ENCODE measurements at regions not wholly inside any gene's neighbourhood (a gene's known extent, or its start where the extent isn't known, plus 50 kb on each side); places are given as distances from the start of the nearest gene placed in this dataset.
A peak's percentile ranks its signal among the peaks of the same experiment; 100 is the strongest.
"Not testable (repeated sequence)": the region's sequence is repeated elsewhere in the genome, so short reads cannot be mapped to it uniquely, and the experiment has no call there.

DNA sequence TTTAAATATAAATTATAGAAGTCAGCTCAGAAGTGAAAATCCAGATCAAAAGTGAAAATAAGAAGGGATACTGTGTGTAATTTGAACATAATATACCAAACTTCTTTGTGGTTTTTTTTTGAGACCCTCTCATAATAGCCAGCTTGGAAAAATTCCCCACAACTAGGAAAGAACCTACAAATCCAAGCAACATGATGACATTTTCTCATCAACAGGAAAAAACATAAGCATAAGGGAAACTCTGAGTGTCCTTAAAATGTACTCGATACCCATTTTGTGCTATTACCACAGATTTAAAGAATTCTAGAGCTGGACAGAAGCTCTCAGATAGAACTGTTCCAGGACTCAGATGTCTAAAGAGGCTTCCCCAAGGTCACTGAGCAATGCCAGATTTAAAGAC is 214.8 kb upstream of the KLF14 start:
- Histone ChIP-seq H3K4me3 (no peak overlapping the region), H3K36me3 (no peaks in the 10 kb centered on the region), H3K27me3 (no peaks in the 10 kb centered on the region), H3K4me1 (no peaks in the 10 kb centered on the region), H3K9me3 (replicated peaks) (no peaks in the 10 kb centered on the region), H3K27ac (no peak overlapping the region)
- DNase-seq = no peak

DNA sequence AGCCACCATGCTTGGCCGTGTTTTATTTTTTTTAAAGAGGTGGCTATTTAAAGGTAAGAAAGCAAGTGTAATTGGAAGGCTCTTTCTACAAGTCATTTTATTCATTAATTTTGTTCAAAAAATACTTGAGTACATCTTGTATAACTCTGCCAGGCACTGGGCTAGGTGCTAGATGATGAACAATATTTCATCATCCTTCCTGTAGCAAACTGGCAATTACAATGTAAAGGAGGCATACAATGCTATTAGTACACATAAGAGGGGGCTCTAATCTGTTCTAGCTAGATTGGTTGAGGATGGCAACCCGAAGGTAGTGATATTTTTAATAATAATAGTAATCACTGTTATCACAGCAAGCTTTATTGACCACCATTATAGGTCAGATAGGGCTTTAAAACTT is 215.5 kb upstream of the KLF14 start:
- DNase-seq = no peak

DNA sequence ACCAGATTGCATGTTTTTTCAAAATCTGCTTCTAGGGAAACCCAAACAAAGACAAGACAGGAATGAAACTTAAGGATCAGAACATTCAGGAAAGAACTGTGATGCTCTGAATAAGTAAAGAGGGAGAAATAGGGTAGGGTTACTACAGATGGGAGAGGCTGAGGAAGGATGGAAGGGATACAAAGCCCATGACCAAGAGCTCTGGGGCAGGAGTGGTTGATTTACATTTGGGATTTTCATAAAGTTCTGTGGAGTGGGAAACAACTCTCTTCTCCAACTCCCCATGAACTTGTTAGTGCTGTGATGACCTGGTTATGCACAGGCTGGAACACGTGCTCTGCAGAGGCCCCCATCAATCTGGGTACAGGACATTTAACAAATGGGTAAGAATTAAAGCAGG is 216.0 kb upstream of the KLF14 start:
- no peaks in the 10 kb centered on the region for H3K36me3 ChIP-seq
- no peaks in the 10 kb centered on the region for H3K27me3 ChIP-seq
- H3K9me3 ChIP-seq (replicated peaks) = no peaks in the 10 kb centered on the region
- DNase-seq = no peak
- H3K27ac ChIP-seq = no peak overlapping the region
- H3K4me3 ChIP-seq = no peak overlapping the region
- no peaks in the 10 kb centered on the region for H3K4me1 ChIP-seq

More for the DNA sequence above, 215.5 kb upstream of the KLF14 start:
- Histone ChIP-seq H3K9me3 (replicated peaks) (no peaks in the 10 kb centered on the region), H3K4me3 (no peak overlapping the region), H3K4me1 (no peaks in the 10 kb centered on the region), H3K27me3 (no peaks in the 10 kb centered on the region), H3K27ac (no peak overlapping the region), H3K36me3 (no peaks in the 10 kb centered on the region)

DNA sequence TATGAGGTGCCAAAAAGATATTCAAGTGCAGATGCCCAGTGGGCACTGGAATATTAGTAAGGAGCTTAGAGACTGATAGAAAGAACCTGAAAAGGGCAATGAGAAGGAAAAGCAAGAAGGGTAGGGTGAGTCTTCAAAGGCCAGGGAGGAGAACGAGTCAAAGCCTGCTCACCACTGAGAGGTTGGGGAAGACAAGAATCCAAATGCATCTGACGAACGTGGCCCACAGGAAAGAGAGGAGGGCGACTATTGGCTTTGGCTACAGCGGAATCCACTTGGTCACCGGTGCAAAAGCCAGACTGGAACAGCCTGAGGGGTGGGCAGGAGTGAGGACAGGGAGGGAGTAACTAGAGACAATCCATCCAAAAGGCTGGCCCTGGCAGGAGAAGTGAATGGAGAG is 216.7 kb upstream of the KLF14 start:
- Histone ChIP-seq H3K4me3 (no peak overlapping the region), H3K36me3 (no peaks in the 10 kb centered on the region), H3K4me1 (no peaks in the 10 kb centered on the region), H3K27ac (no peak overlapping the region), H3K9me3 (replicated peaks) (no peaks in the 10 kb centered on the region), H3K27me3 (no peaks in the 10 kb centered on the region)
- DNase-seq = no peak

DNA sequence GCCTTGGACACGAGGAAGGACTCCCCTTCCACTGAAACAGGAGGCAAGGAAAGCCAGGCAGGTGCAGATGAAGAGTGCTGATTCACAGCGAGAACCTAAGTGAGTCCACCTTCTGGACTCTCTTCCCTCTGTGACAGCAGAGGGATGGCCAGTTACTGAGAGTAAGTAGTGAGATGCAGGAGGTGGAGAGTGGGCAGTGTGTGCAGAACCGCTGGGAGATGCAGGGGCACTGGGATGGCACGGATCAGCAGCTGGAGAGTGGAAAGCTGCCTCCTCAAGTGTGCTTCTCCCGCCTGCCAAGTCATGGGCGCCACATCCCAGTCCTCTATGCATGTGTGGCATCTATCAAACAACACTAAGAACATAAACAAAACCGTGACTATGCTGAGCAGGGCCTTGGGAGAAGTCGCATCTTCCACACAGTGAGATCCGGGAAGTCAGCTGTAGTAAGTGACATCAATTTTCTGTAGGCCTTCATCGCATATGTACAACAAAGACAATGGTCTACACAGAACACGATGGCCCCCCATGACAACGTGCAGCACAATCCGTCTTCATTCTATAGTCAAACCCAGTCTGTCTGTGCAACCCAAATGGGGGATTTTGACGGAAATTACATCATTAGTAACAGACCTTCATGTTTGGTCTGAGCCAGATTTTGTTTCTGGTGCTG is 217.4 kb upstream of the KLF14 start:
- H3K4me1 ChIP-seq = no peaks in the 10 kb centered on the region
- no peak for DNase-seq
- H3K27ac ChIP-seq = no peak overlapping the region
- H3K4me3 ChIP-seq = no peak overlapping the region
- H3K36me3 ChIP-seq = no peaks in the 10 kb centered on the region
- no peaks in the 10 kb centered on the region for H3K27me3 ChIP-seq
- H3K9me3 ChIP-seq (replicated peaks) = no peaks in the 10 kb centered on the region

DNA sequence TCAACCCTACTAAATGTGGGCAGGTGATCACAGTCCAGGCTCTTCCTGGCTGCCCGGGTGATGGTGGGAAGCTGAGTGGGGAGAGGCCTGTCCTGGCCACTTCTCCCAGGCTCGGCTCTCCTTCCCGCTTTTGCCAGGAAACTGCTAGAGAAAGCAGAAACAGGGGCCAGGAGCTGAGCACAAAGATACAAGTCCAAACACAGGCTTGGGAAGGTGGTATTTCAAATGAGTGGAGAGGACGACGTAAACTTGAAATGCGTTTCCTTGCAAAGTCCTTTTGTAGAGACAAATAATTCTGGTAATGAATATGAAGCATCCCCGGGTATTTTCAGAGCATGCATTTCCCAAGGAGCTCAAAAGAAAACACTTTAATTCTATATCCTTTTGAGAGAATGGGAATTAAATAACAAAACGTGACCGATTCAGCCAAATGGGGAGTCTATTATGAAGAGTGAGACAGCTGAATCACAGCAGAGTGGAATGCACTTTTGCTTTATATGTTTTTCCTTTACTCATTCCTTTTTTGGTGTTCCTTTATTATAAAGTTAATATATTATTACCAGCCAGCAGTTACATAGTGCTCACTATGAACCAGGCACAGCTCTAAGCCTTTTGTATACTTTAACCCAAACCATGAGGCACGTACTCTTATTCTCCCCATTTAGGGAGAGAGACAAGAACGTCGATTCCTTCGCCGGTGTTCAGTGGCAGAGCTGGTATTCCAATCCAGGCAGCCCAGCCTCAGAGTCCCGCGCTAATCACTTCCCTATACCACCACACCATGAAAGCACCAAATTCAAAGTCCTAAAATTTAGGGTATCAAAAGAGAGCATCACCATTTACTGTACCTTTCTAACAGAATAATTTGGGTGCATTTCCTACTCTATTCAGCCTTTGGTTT is 218.2 kb upstream of the KLF14 start:
- Histone ChIP-seq H3K9me3 (replicated peaks) (no peaks in the 10 kb centered on the region), H3K4me3 (no peak overlapping the region), H3K4me1 (no peaks in the 10 kb centered on the region), H3K27ac (no peak overlapping the region), H3K36me3 (no peaks in the 10 kb centered on the region), H3K27me3 (no peaks in the 10 kb centered on the region)
- no peak for DNase-seq

DNA sequence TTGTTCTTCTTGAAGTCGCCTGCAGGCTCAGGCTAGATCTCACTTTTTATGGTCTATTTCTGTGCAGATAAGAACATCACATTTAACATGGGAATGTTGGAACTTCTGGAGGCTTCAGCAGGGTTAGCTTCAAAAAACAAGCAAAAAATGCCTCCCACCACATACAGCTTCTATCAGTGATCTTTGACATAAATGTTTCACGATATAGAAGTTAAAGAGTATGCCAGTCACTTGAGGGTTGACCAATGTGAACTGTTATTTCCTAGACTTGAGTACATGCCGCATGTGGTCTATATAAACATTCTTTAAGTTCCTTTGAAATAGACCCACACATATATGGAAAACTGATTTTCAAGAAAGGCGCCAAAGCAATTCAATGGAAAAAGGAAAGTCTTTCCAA is 219.2 kb upstream of the KLF14 start:
- Histone ChIP-seq H3K27ac (no peak overlapping the region), H3K4me3 (no peak overlapping the region), H3K9me3 (replicated peaks) (no peaks in the 10 kb centered on the region), H3K27me3 (no peaks in the 10 kb centered on the region), H3K4me1 (no peaks in the 10 kb centered on the region), H3K36me3 (no peaks in the 10 kb centered on the region)
- DNase-seq = no peak

DNA sequence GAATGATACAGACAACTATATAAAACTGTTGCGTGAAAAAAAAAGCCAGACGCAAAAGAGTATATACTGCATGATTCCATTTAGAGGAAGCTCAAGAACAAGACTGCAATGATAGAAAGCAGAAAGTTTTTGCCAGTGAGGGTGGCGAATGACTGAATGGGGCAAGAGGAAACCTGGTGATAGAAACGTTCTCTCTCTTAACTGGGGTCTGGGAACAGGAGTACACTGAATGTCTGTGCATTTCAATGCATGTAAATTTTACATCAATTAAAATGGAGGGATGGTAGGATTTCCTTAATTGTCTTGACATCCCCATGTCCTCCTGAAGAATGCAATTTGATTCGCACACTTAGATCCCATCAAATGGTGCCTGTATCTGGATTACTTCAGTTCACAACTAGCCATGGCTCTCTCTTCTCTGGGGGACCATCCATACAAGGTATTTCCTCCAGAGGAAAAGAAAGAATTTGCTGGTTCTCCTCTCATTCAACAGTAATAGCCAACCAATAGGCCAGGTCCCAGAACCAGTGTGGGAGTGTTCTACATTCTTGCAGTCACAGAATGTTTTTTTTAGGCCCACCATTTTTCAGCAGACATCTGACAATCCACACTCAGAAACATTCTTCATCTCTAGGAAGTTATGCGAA is 221.0 kb upstream of the KLF14 start:
- Histone ChIP-seq H3K27me3 (no peaks in the 10 kb centered on the region), H3K27ac (no peak overlapping the region), H3K4me3 (no peak overlapping the region), H3K9me3 (replicated peaks) (no peaks in the 10 kb centered on the region), H3K4me1 (no peaks in the 10 kb centered on the region), H3K36me3 (no peaks in the 10 kb centered on the region)
- DNase-seq = no peak

DNA sequence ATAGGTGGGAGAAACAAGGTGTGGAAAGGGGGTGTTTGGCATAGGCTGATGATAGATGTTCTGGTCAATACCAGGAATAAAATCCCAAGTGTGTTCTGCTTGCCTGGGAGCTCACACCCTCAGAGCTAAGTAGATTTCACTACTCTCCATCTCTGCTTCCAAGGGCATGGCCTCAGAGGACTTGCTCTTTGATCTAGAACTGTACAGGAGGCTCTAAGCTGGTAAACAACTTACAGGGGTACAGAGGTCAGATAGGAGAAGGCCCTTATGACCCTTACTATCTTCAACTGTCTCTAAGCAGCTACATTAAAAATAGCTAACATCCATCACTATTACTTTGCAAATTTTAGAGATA is 221.5 kb upstream of the KLF14 start:
- DNase-seq = no peak
- Histone ChIP-seq H3K9me3 (replicated peaks) (no peaks in the 10 kb centered on the region), H3K4me1 (no peaks in the 10 kb centered on the region), H3K4me3 (no peak overlapping the region), H3K27ac (no peak overlapping the region), H3K36me3 (no peaks in the 10 kb centered on the region), H3K27me3 (no peaks in the 10 kb centered on the region)

DNA sequence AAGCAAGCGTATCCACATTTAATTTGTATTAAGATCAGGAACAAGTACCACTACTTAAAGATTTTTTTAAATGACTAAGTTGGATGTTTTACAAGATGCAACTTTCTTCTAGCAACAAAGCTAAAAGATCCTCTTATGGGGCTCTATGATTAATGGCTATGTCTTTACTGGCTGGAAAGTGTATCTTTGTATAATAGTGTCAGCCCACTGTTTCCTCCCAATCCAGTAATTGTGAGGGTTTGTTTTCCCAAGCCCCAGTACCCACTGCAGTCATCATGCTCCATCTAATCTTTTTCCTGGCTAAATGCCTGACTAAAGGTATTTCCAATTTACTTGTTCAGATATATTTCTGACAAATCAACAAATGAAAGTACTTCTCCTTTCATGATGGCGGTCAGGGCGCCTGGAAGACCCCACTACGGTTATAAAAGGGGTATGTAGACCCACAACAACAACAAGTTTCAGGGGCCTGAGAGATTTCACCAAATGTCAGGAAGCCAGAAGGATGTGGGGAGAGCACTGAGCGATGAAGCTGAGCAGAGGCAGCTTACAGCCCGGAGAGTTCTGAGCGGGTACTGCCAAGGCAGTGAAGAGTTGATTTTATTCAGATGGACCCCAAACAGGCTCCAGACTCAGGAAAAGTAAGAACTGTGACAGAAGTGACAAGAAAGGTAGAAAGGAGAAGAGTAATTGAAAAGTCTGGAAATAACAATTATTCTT is 222.6 kb upstream of the KLF14 start:
- Histone ChIP-seq H3K4me1 (no peaks in the 10 kb centered on the region), H3K36me3 (no peaks in the 10 kb centered on the region), H3K27ac (no peak overlapping the region), H3K9me3 (replicated peaks) (no peaks in the 10 kb centered on the region), H3K4me3 (no peak overlapping the region), H3K27me3 (no peaks in the 10 kb centered on the region)
- no peak for DNase-seq

DNA sequence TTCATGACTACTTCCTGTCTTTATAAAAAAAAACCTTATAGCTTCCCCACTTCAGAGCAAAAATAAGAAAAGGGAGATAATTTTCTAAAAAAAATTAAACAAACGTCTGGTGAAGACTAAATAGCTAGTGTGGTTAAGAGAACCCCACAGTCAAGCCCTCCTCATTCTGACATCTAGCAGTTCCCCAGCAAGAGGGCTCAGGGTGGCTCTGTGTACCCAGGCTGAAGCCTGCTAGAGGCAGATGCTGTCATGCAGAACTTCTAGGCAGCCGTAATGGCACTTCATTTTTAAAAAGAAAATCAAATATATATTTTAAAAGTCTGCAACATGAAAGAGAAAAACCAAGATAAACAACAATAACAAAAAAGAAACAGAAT is 223.1 kb upstream of the KLF14 start:
- Histone ChIP-seq H3K36me3 (no peaks in the 10 kb centered on the region), H3K27ac (no peak overlapping the region)

DNA sequence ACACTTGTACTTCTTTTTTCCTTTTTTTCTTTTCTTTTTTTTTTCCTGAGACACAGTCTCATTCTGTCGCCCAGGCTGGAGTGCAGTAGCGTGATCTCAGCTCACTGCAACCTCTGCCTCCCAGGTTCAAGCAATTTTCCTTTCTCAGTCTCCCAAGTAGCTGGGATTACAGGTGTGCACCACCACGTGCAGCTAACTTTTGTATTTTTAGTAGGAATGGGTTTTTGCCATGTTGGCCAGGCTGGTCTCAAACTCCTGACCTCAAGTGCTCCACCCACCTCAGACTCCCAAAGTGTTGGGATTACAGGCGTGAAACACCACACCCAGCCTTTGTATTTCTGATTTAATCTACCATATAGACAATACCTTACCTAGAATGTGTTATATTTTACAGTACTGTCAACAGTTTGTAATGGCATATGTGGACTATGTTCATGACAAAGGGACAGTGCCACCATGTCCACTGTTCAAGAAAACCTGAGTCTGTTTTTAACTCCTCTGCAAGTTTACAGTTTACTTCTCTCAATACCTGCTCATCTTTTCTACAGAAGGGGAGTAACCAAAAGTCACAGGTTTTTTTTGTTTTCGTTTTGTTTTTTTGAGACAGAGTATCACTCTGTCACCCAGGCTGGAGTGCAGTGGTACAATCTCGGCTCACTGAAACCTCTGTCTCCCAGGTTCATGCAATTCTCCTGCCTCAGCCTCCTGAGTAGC is 223.9 kb upstream of the KLF14 start:
- not testable (repeated sequence) for H3K9me3 ChIP-seq (replicated peaks); H3K27ac ChIP-seq; H3K4me3 ChIP-seq; DNase-seq; H3K27me3 ChIP-seq; H3K4me1 ChIP-seq; H3K36me3 ChIP-seq

More for the DNA sequence above, 223.1 kb upstream of the KLF14 start:
- no peak for DNase-seq
- Histone ChIP-seq H3K27me3 (no peaks in the 10 kb centered on the region), H3K9me3 (replicated peaks) (no peaks in the 10 kb centered on the region), H3K4me1 (no peaks in the 10 kb centered on the region), H3K4me3 (no peak overlapping the region)

DNA sequence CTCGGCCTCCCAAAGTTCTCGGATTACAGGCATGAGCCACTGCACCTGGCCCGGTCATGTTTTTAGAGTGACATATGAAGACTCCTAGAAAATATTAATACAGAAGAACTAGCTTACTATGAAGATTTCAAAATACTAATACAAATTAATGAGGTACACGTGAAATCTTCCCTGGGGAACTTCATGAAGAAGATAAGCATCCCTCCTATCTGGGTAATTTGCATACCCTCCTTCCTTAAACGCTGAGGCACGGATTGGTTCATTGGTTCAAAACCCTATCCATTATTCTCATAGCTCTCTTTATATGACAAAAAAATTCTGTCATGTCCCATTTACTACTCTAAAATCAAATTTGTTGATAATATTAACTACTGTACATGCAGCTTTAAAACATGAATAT is 224.8 kb upstream of the KLF14 start:
- H3K27me3 ChIP-seq = no peaks in the 10 kb centered on the region
- no peaks in the 10 kb centered on the region for H3K4me1 ChIP-seq
- H3K36me3 ChIP-seq = no peaks in the 10 kb centered on the region
- H3K27ac ChIP-seq = no peak overlapping the region
- no peak overlapping the region for H3K4me3 ChIP-seq
- DNase-seq = no peak
- no peaks in the 10 kb centered on the region for H3K9me3 ChIP-seq (replicated peaks)

DNA sequence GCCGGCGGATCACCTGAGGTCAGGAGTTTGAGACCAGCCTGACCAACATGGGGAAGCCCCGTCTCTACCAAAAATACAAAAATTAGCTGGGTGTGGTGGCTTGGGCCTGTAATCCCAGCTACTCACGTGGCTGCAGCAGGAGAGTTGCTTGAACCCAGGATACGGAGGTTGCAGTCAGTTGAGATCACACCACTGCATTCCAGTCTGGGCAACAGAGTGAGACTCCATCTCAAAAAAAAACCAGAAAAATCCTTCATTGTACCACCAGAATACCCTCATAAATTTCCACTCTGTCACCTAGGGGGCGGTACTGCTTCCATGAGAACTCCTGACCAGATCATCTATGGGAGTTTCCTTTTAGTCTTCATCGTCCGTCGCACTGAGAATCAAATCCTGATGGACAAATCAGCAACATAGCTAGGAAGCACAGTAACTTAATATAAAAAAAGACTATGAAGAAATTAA is 225.8 kb upstream of the KLF14 start:
- H3K4me3 ChIP-seq = peak overlapping the region; percentile 36
- H3K4me1 ChIP-seq = no peaks in the 10 kb centered on the region
- H3K27ac ChIP-seq = 0 out of 2 replicates have a peak overlapping the region, but pooled peaks have one; percentile 11

More for the DNA sequence above, 225.8 kb upstream of the KLF14 start:
- Histone ChIP-seq H3K36me3 (no peaks in the 10 kb centered on the region), H3K27me3 (no peaks in the 10 kb centered on the region), H3K9me3 (replicated peaks) (no peaks in the 10 kb centered on the region)
- DNase-seq = peak; percentile 32 to 55

Measured in SJCRH30 (cell line).